Tibial nerve (tissue), 4 donors: ENCODE measurements at regions not wholly inside any gene's neighbourhood (a gene's known extent, or its start where the extent isn't known, plus 50 kb on each side); places are given as distances from the start of the nearest gene placed in this dataset.
A peak's percentile ranks its signal among the peaks of the same experiment; 100 is the strongest.

Source experiments
- DNase-seq, 2 donors: peaks; one replicate each; pipeline ENCODE4 v3.0.0-alpha.2; 2019; ENCODE audit warnings: low spot score in 2 of 2
- H3K27ac ChIP-seq, 4 donors: fragments of 200-600 bp; sonication (generic) in 3 of 4; one replicate each; pipeline ENCODE4 v1.5.1; 2017 to 2019; ENCODE audit warnings: mild to moderate bottlenecking in 1 of 4
- H3K27me3 ChIP-seq, 2 donors: fragments of 200-600 bp; sonication (generic) in 1 of 2; one replicate each; pipeline versions ENCODE4 v1.5.1 to v1.6.0; 2017 to 2019
- H3K36me3 ChIP-seq, 3 donors: fragments of 200-600 bp; sonication (generic); one replicate each; pipeline ENCODE4 v1.5.1; 2018 to 2019
- H3K4me1 ChIP-seq, 4 donors: fragments of 200-600 bp; sonication (generic) in 3 of 4; one replicate each; pipeline ENCODE4 v1.5.1; 2017 to 2019
- H3K4me3 ChIP-seq, 4 donors: fragments of 200-600 bp; sonication (generic) in 3 of 4; one replicate each; pipeline ENCODE4 v1.5.1; 2017 to 2019; ENCODE audit warnings: mild to moderate bottlenecking in 1 of 4, moderate library complexity in 1 of 4
- H3K9me3 ChIP-seq, 4 donors: fragments of 200-600 bp; sonication (generic) in 3 of 4; one replicate each; pipeline ENCODE4 v1.5.1; 2017 to 2019
- EP300 ChIP-seq, 2 donors: sonication (generic); formaldehyde crosslinking; IDR thresholded peaks; one replicate each; pipeline ENCODE4 v1.6.1; 2017; ENCODE audit warnings: antibody characterized with exemption in 2 of 2, mild to moderate bottlenecking in 1 of 2
- POLR2A ChIP-seq, 2 donors: fragments of 450-650 bp; IDR thresholded peaks; one replicate each; pipeline ENCODE4 v1.6.1; 2017; ENCODE audit warnings: antibody characterized with exemption in 2 of 2, mild to moderate bottlenecking in 2 of 2, moderate library complexity in 2 of 2
- WGBS, 2 donors: methylation state at CpG; one replicate each; pipeline ENCODE4 v1.1.5; 2018; 5-methylcytosine and 5-hydroxymethylcytosine counted together
- TF ChIP-seq, protein P1 (sequence below), 5 experiments: fragments of 200-600 bp in 3 of 5; fragments of 450-650 bp in 2 of 5; sonication (generic) in 3 of 5; IDR thresholded peaks; one replicate each; pipeline ENCODE4 v1.5.1; 2016 to 2019; ENCODE audit warnings: antibody characterized with exemption in 5 of 5, mild to moderate bottlenecking in 3 of 5, moderate library complexity in 2 of 5

DNA sequence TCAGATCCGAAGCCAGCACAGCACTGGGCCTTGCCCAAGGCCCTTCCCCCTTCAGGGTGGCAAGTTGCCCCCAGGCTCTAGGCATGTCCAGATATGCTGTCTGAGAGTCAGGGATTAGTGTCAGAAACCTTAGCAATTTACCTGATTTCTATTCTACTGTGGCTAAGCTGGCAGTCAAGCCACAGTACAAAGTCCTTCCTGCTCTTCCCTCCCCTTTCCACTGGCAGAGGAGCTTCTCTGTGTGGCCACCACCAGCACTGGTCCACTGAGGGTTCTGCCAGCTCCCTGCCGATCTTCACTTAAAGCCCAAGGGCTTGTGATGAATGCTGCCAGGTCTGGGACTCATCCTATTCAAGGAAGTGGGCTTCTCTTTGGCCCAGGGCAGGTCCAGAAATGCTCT lies 324.5 kb upstream of the RPS6KA3 start:
- Histone ChIP-seq H3K9me3 (peaks cover 0 to 9% (median 0%) of the 10 kb centered on the region in 4 donors), H3K27ac (no peak overlapping the region), H3K4me1 (no peaks in the 10 kb centered on the region), H3K4me3 (no peak overlapping the region), H3K27me3 (no peaks in the 10 kb centered on the region), H3K36me3 (no peaks in the 10 kb centered on the region)
- WGBS, 2 donors: 83 to 100% methylated on average over 2 of the region's 2 CpGs
- DNase-seq: no peak
- TF ChIP-seq POLR2A (IDR thresholded peaks at IDR 0.05) (no peak), EP300 (IDR thresholded peaks at IDR 0.05) (no peak)
- TF ChIP-seq, protein P1, sequence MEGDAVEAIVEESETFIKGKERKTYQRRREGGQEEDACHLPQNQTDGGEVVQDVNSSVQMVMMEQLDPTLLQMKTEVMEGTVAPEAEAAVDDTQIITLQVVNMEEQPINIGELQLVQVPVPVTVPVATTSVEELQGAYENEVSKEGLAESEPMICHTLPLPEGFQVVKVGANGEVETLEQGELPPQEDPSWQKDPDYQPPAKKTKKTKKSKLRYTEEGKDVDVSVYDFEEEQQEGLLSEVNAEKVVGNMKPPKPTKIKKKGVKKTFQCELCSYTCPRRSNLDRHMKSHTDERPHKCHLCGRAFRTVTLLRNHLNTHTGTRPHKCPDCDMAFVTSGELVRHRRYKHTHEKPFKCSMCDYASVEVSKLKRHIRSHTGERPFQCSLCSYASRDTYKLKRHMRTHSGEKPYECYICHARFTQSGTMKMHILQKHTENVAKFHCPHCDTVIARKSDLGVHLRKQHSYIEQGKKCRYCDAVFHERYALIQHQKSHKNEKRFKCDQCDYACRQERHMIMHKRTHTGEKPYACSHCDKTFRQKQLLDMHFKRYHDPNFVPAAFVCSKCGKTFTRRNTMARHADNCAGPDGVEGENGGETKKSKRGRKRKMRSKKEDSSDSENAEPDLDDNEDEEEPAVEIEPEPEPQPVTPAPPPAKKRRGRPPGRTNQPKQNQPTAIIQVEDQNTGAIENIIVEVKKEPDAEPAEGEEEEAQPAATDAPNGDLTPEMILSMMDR (IDR thresholded peaks at IDR 0.05): no peak

DNA sequence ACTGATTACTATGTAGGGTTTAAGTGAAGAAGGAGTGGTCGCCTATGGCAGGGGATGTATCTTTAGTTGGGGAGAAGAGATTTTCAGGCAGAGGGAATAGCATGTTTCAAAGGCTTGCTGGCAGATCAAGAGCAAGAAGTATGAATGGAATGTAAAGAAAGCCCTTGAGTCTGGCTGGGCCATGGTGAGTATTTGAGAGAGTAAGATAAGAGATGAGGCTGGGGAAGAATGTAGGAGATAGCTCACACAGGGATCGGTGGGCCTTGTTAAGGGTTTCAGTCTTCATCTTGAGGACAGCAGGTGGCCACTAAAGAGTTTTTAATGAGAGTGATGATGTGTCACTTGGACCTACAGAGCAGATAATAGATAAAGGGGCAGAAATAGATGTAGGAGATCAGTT lies 319.1 kb upstream of the RPS6KA3 start:
- 68 to 69% methylated on average over 2 of the region's 2 CpGs for WGBS, 2 donors
- no peak overlapping the region for H3K27ac ChIP-seq
- H3K4me3 ChIP-seq: no peak overlapping the region
- no peak for DNase-seq
- H3K27me3 ChIP-seq: no peaks in the 10 kb centered on the region
- H3K9me3 ChIP-seq: peaks cover 0 to 9% (median 0%) of the 10 kb centered on the region in 4 donors
- no peaks in the 10 kb centered on the region for H3K36me3 ChIP-seq
- no peaks in the 10 kb centered on the region for H3K4me1 ChIP-seq
- TF ChIP-seq POLR2A (IDR thresholded peaks at IDR 0.05): no peak
- TF ChIP-seq, protein P1 (IDR thresholded peaks at IDR 0.05): no peak
- no peak for TF ChIP-seq EP300 (IDR thresholded peaks at IDR 0.05)

DNA sequence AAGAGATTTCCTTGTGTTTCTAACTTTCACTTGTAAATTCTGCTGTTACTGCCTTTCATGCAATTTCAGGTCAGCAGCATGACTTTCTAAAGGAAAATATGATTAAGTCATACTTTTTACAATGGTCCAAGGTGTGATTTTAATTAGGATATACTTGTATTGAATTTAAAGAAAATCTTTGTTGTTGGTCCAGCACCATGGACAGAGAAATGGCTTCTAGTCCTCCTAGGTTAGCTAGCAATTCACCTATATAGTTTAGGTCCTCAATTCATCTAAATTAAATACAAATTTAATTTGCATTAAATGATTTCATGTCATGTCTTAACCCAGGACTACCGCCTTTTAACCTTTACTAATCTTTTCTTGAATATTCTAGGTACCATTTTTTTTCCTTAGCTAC lies 304.9 kb upstream of the RPS6KA3 start:
- Histone ChIP-seq H3K36me3 (no peaks in the 10 kb centered on the region), H3K4me3 (no peak overlapping the region), H3K9me3 (no peaks in the 10 kb centered on the region), H3K27ac (no peak overlapping the region), H3K4me1 (no peaks in the 10 kb centered on the region), H3K27me3 (no peaks in the 10 kb centered on the region)
- TF ChIP-seq, protein P1 (IDR thresholded peaks at IDR 0.05): no peak
- TF ChIP-seq POLR2A (IDR thresholded peaks at IDR 0.05) (no peak), EP300 (IDR thresholded peaks at IDR 0.05) (no peak)
- 57 to 66% methylated on average over 1 of the region's 1 CpG for WGBS, 2 donors
- DNase-seq: no peak

DNA sequence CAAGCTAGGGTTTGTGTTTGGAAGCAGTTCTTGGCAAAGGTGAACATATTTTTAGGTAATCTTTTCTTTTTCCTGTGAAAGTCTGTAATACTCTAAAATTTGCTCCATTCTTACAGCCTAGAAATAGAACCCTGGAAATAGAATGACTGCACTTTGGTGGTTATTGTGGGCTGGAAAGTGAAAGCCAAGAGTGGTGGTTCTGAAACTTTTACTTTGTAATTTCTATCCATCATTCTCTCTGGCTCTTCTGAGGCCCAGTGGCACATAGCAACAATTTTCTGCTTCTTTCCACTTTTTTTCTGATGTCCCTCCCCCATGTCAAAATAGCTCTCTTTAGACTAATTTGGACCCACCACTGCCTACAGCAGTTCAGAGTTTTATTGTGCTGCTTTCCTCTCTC lies 300.4 kb upstream of the RPS6KA3 start:
- Histone ChIP-seq H3K27me3 (no peaks in the 10 kb centered on the region), H3K9me3 (no peaks in the 10 kb centered on the region), H3K36me3 (no peaks in the 10 kb centered on the region), H3K4me3 (no peak overlapping the region), H3K27ac (no peak overlapping the region), H3K4me1 (no peaks in the 10 kb centered on the region)
- TF ChIP-seq EP300 (IDR thresholded peaks at IDR 0.05) (no peak), POLR2A (IDR thresholded peaks at IDR 0.05) (no peak)
- TF ChIP-seq, protein P1 (IDR thresholded peaks at IDR 0.05): no peak
- no peak for DNase-seq

DNA sequence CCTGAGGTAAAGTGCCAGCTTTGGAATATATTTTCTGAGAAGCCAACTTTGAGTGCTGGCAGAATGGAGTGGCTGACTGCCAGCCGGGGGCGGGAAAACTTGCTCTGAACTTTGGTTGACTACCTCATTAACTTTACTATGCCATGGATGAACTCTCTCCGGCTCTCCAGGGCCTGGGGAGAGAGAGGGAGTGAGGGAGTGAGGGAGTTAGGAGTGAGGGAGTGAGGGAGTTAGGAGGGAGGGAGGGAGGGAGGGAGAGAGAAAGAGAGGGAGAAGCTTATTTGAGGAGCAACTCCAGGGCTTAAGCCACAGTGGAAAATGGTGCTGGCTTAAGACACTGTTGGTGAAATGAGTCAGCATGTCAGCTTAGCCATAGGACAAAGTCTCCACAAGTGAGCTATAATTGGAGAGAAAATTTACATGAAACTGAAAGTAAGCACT lies 280.9 kb upstream of the RPS6KA3 start:
- no peaks in the 10 kb centered on the region for H3K4me1 ChIP-seq
- no peaks in the 10 kb centered on the region for H3K36me3 ChIP-seq
- H3K4me3 ChIP-seq: no peak overlapping the region
- peak overlapping the region in 1 of 4 donors; percentile 14 for H3K27ac ChIP-seq
- TF ChIP-seq, protein P1 (IDR thresholded peaks at IDR 0.05): no peak
- TF ChIP-seq POLR2A (IDR thresholded peaks at IDR 0.05) (no peak), EP300 (IDR thresholded peaks at IDR 0.05) (no peak)
- no peak for DNase-seq
- WGBS, 2 donors: 27 to 41% methylated on average over 3 of the region's 3 CpGs
- no peaks in the 10 kb centered on the region for H3K9me3 ChIP-seq
- no peaks in the 10 kb centered on the region for H3K27me3 ChIP-seq
